ENCODE measurements at regions not wholly inside any gene's neighbourhood (a gene's known extent, or its start where the extent isn't known, plus 50 kb on each side); places are given as distances from the start of the nearest gene placed in this dataset.

GRCh38 chr9:22211588-22212360, 202.7 kb upstream of the CDKN2B start:
- TF ChIP-seq POLR2A (IDR thresholded peaks at IDR 0.05) (no peak), CTCF (IDR thresholded peaks at IDR 0.05) (no peak)

Measured in testis (tissue), 2 donors.